Naive B cell (primary cell): ENCODE measurements at regions not wholly inside any gene's neighbourhood (a gene's known extent, or its start where the extent isn't known, plus 50 kb on each side); places are given as distances from the start of the nearest gene placed in this dataset.

ENCODE experiments used
- ATAC-seq, 2 donors: fragments of 150-1000 bp; cut with Tn5 transposase; 2 replicates each; pipeline ENCODE4 v1.10.0; 2021; ENCODE audit warnings: low read depth in 2 of 2, mild to moderate bottlenecking in 2 of 2, moderate library complexity in 2 of 2
- DNase-seq: peaks from one replicate; pipeline ENCODE4 v3.0.0; 2022
- H3K27ac Mint-ChIP-seq, 6 donors: one replicate each; pipeline ENCODE4 v1.8.0; 2020 to 2022; ENCODE audit warnings: mild to moderate bottlenecking in 6 of 6, mixed read lengths in 6 of 6, moderate library complexity in 5 of 6, inconsistent platforms in 2 of 6
- H3K27me3 Mint-ChIP-seq, 3 donors: one replicate each; pipeline ENCODE4 v1.8.0; 2021 to 2022; ENCODE audit warnings: mixed read lengths in 3 of 3, mild to moderate bottlenecking in 1 of 3
- H3K36me3 Mint-ChIP-seq, 2 donors: one replicate each; pipeline ENCODE4 v1.8.0; 2020 to 2022; ENCODE audit warnings: mixed read lengths in 2 of 2, inconsistent platforms in 1 of 2, mild to moderate bottlenecking in 1 of 2
- H3K4me1 Mint-ChIP-seq, 3 donors: one replicate each; pipeline ENCODE4 v1.8.0; 2020 to 2022; ENCODE audit warnings: mixed read lengths in 3 of 3, inconsistent platforms in 1 of 3, mild to moderate bottlenecking in 1 of 3, moderate library complexity in 1 of 3
- H3K4me3 Mint-ChIP-seq, 8 donors: one replicate each; pipeline ENCODE4 v1.8.0; 2020 to 2022; ENCODE audit warnings: mild to moderate bottlenecking in 8 of 8, mixed read lengths in 8 of 8, moderate library complexity in 8 of 8, inconsistent platforms in 2 of 8
- H3K9me3 Mint-ChIP-seq, 7 donors: one replicate each; pipeline ENCODE4 v1.8.0; 2020 to 2022; ENCODE audit warnings: mixed read lengths in 7 of 7, mild to moderate bottlenecking in 5 of 7, inconsistent platforms in 2 of 7, moderate library complexity in 1 of 7

DNA sequence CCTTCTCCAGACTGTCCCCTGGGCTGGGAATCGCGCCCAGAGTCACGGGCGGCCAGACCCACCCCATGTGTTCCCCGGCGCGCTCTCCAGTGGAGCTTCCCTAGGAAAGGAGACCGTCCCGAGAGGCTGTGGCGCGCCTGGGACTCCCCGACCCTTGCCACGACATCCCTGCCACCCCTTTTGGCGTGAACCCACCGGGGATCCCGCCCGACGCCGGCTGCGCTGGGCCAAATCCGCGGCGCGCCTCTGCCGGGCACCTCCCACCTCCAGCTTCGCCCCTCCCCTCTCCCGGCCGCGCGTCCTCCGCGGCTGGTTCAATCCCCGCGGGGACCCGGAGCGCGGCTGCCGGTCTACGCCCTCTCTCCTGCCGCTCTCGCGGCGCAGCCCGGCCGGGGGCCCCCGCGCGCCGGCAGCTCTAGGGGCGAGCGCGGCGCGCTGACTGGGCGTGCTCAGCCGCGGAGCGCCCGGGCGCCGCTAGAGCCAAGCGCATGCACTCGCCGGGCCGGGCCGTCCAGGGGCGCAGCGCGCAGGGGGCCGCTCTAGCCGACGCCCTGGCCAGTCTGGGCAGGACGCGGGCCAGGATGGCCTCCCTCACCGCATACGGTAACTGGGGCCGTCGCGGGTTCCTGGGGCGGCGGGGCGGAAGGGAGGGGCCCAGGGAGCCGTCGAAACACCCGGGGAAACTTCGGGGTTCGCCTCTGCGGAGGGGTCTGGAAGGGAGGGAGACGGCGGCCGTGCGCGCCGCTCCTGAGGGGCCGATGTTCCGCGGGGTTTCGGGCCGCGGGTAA lies 77.4 kb upstream of the ANO4 start:
- Mint-ChIP-seq H3K4me1 (peaks cover 0 to 6% (median 4%) of the 10 kb centered on the region in 3 donors), H3K9me3 (no peaks in the 10 kb centered on the region), H3K27ac (no peak overlapping the region), H3K36me3 (no peaks in the 10 kb centered on the region), H3K27me3 (peaks cover 59 to 60% (median 60%) of the 10 kb centered on the region in 3 donors), H3K4me3 (peak overlapping the region in 2 of 8 donors; percentile 21 to 40)
- no peak for ATAC-seq
- no peak for DNase-seq

DNA sequence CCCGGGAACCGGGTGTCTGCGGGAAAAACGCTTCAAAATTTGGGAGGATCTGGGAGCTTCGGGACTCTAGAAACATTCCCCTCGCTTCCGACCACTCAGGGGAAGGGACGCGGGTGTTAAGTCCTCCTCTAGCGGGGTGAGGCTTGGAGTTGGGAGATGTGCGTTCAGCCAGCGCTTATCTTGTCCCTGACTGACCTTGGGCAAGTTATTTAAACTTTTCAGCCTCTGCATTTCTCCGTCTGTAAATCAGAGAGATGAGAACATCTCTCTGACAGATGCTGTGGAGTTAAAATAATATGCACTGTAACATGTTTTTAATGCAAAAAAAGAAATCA lies 76.9 kb upstream of the ANO4 start:
- Mint-ChIP-seq H3K9me3 (no peaks in the 10 kb centered on the region), H3K27ac (no peak overlapping the region), H3K27me3 (peaks cover 59 to 66% (median 65%) of the 10 kb centered on the region in 3 donors), H3K36me3 (no peaks in the 10 kb centered on the region), H3K4me1 (peaks cover 0 to 6% (median 4%) of the 10 kb centered on the region in 3 donors), H3K4me3 (peak overlapping the region in 2 of 8 donors; percentile 27 to 52)
- ATAC-seq = no peak
- DNase-seq = no peak

DNA sequence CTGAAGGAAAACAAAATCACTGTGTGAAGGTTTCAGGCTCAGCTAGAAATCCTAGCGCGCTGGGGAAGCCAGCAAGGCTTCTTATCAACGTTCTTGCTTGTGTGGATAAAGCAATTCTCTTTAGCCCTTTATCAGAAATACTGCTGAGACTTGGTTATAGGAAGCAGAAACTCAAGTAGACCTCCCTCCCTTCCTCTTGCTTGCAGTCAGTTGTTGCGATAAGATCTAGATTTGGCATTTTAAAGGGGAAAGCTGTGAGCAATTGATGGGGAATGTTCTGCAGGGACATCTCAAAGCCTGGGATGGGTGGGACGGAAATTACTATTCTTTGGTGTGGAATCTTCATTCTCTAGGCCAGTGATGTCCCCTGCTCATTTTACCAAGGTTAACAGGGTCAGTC lies 76.4 kb upstream of the ANO4 start:
- DNase-seq (no peak), ATAC-seq (no peak)
- Mint-ChIP-seq H3K27me3 (peaks cover 55 to 67% (median 65%) of the 10 kb centered on the region in 3 donors), H3K36me3 (no peaks in the 10 kb centered on the region), H3K27ac (no peak overlapping the region), H3K4me1 (peaks cover 0 to 6% (median 4%) of the 10 kb centered on the region in 3 donors), H3K9me3 (no peaks in the 10 kb centered on the region), H3K4me3 (no peak overlapping the region)

DNA sequence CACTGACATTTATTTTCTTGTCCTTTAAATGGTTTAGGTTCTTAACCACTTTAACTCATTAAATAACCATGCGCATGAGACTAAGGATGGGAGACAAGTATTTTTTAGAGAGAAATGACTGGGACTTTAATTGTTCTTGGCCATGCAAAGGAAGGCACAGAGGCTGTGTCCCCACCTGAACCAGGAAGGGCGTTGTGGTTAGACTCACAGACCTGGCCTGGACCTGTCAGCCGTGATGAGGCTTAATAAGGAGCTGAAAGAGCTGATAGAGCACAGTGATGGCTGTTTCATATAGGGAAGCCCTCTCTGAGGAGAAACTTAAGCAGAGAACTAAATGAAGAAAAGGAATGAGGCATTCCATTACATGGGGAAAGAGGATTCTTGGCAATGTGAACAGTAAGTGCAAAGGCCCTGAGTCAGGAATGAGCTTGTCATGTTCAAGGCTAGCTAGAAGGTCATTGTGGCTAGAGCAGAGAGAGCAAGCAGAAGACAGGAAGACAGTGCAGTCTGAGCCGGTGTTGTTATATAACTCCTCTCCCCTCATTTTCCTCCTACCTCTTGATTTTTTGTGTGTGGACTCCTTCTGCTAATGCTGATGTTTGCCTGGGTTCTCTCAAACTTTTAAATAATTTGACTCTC lies 74.4 kb upstream of the ANO4 start:
- no peak overlapping the region for H3K27ac Mint-ChIP-seq
- DNase-seq (no peak), ATAC-seq (no peak)
- no peaks in the 10 kb centered on the region for H3K36me3 Mint-ChIP-seq
- peaks cover 52 to 67% (median 60%) of the 10 kb centered on the region in 3 donors for H3K27me3 Mint-ChIP-seq
- H3K4me3 Mint-ChIP-seq = no peak overlapping the region
- peaks cover 0 to 6% (median 4%) of the 10 kb centered on the region in 3 donors for H3K4me1 Mint-ChIP-seq
- H3K9me3 Mint-ChIP-seq = no peaks in the 10 kb centered on the region

DNA sequence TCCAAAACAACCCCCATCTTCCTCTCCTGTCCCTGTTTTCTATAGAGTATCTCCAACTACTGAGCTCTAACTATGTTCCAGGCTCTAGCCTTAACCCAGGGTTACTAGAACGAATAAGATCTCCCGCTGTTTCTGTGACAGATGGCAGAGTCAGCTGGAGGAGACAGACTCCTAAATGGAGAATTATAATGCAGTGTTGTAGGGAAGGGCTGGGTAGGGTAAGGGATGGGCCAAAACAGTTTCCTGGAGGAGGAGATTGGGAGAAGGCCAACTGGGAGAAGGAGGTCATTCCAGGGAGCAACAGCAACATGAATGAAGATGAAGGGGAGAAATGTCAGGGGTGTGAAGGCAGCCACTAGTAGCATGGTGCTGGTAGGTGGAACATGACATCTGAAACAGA lies 73.4 kb upstream of the ANO4 start:
- Mint-ChIP-seq H3K4me1 (peaks cover 0 to 6% (median 4%) of the 10 kb centered on the region in 3 donors), H3K27me3 (peaks cover 50 to 57% (median 56%) of the 10 kb centered on the region in 3 donors), H3K36me3 (no peaks in the 10 kb centered on the region), H3K27ac (no peak overlapping the region), H3K9me3 (no peaks in the 10 kb centered on the region), H3K4me3 (no peak overlapping the region)
- DNase-seq (no peak), ATAC-seq (no peak)

DNA sequence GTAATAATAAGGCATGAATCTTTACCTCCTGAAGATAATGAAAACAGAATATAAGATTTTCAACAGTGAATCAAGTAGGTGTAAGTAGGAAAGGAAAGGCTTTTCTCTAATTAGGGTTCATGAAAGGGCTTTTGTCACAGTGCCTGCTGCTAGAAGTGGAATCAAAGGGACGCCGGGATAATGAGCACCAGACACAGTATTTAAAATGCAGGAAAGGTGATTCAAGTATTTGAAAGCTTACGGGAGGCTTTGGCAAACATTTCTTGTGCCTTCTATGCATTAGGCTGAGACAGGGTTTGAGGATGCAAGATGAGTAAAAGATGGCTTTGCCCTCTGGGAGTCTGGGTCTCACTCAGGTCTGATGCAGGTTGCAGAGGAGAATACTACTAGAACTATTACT lies 70.5 kb upstream of the ANO4 start:
- Mint-ChIP-seq H3K9me3 (no peaks in the 10 kb centered on the region), H3K4me1 (no peaks in the 10 kb centered on the region), H3K36me3 (no peaks in the 10 kb centered on the region), H3K27ac (no peak overlapping the region), H3K4me3 (no peak overlapping the region), H3K27me3 (peaks cover 30 to 40% (median 34%) of the 10 kb centered on the region in 3 donors)
- ATAC-seq = no peak
- no peak for DNase-seq

DNA sequence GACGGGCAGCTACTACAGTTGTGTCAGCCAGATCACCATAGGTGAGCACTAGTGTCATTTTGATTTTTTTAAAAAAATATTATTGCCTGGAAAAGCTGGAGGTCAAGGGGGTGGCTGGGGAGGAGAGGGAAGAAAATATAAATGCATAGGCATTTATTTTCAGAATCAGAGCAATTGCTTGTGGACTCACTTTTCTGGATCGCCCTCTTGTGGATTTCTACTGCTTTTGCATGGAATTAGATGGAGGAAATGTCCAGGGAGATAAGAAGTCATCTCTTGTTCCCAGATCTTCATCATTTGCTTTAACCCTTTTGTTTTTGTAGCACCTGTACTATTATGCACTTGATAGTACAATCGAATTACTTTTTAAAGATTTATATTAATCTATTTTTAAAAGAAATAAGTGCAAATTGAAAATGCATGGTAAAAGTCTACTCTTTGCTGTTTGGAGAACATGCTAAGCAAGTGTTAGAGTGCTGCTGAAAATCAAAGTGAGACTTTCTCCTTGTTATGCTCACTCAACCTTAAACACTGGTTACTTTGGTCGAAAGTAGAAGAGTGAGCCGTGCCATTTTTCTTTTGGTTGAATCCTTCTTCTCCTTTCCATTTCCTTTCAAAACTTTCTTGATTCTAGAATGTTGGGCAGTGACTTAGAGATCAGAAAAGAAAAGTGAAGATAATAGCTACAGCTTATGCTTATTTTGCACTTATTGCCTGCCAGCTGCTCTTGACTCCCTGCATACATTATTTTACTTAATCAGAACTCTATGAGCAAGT lies 60.6 kb upstream of the ANO4 start:
- Mint-ChIP-seq H3K27me3 (peaks cover 33 to 53% (median 35%) of the 10 kb centered on the region in 3 donors), H3K27ac (no peak overlapping the region), H3K9me3 (peaks cover 0 to 6% (median 0%) of the 10 kb centered on the region in 7 donors), H3K36me3 (no peaks in the 10 kb centered on the region), H3K4me3 (no peak overlapping the region), H3K4me1 (no peaks in the 10 kb centered on the region)
- ATAC-seq = no peak
- no peak for DNase-seq

DNA sequence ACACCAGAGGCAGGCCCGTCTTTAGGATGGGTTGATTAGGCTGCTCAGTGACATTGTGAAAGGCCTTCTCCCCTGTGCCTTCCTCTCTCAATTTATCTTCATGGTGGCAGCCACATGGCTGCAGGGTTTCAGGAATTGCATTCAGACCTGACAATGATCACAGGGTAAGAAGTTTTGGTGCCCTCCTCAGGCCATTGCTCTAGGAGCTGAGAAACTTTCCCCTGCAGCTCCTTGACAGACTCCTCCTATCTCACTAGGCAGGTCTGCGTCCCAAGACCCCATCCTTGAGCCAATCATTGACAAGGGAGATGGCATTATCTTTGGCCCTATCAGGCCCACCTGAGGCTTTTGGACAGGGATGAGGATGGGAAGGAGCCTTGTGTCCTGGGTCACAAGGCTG lies 57.4 kb upstream of the ANO4 start:
- no peak overlapping the region for H3K27ac Mint-ChIP-seq
- no peak overlapping the region for H3K4me3 Mint-ChIP-seq
- H3K4me1 Mint-ChIP-seq = no peaks in the 10 kb centered on the region
- DNase-seq = no peak
- H3K27me3 Mint-ChIP-seq = peaks cover 25 to 44% (median 41%) of the 10 kb centered on the region in 3 donors
- no peak for ATAC-seq
- H3K9me3 Mint-ChIP-seq = peaks cover 0 to 6% (median 0%) of the 10 kb centered on the region in 7 donors
- no peaks in the 10 kb centered on the region for H3K36me3 Mint-ChIP-seq

DNA sequence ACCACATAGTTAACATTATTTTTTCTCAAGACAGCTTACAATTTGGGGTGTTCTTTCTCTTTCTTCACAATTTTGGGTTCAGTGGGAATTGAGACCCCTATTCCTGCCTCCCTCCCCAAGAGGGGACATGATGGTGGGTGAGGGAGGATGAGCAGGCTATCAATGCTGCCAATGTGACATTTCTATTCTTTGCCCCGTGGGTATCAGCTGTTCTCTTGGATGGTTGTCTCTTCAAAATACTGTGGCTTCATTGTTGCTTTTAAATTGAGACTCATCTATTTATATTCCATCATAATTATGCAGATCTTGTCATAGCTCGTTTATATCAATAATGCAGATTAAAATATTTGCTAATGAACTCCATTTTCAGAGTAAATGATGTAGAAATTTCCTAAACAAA lies 56.5 kb upstream of the ANO4 start:
- Mint-ChIP-seq H3K27ac (no peak overlapping the region), H3K4me3 (no peak overlapping the region), H3K36me3 (no peaks in the 10 kb centered on the region), H3K4me1 (no peaks in the 10 kb centered on the region), H3K27me3 (peaks cover 25 to 37% (median 31%) of the 10 kb centered on the region in 3 donors), H3K9me3 (peaks cover 0 to 6% (median 0%) of the 10 kb centered on the region in 7 donors)
- DNase-seq = no peak
- no peak for ATAC-seq

DNA sequence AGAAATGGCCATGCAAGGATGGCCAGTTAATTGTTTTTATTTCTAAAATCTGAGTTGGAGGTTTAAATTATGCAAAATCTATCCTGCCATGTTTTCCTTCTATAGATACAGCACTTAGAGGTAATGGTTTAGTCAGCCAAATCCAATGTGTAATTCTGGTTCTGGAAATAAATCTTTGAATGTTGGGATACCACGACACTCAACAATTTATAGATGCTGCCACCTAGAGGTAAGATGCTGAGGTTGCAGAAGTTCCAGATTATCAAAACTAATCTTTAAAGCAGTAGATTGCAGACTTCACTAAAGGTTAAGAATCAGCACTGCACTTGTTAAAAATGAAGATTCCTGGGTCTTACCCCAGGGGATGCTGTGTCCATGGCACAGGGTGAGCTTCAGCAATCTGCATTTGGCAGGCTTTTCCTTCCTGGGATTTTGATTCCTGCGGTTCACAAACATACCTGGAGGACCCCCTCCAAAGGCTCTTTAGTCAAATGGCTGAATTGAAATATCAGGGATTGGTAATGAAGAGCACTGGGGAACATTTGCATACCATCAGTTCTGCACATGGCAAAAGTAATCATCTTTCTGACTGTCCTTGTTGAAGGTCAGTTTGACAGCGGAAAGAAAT lies 53.4 kb upstream of the ANO4 start:
- Mint-ChIP-seq H3K4me3 (no peak overlapping the region), H3K27ac (no peak overlapping the region)

DNA sequence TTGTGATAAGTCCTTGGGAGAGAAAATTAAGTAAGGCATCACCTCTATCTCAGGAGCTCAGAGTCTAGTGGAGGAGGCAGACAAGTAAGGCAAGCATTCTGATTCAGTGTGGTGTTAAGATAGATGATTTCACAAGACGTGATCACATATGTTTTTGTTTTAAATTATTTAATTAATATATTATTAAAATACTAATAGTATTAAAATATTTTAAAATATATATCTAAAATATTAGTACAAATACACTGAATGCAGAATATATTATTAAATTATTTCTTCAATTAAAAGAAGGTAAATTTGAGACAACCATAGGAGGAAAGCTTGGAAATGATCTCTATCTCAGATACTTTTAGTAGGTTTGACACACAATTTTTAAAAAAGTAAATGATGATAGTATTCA lies 51.5 kb upstream of the ANO4 start:
- H3K27ac Mint-ChIP-seq = no peak overlapping the region
- no peak overlapping the region for H3K4me3 Mint-ChIP-seq
- H3K27me3 Mint-ChIP-seq = peaks cover 5 to 11% (median 8%) of the 10 kb centered on the region in 3 donors
- no peak for ATAC-seq
- no peak for DNase-seq
- H3K36me3 Mint-ChIP-seq = peaks cover 0 to 9% of the 10 kb centered on the region in 2 donors
- no peaks in the 10 kb centered on the region for H3K4me1 Mint-ChIP-seq
- H3K9me3 Mint-ChIP-seq = peaks cover 0 to 21% (median 11%) of the 10 kb centered on the region in 7 donors

More for the DNA sequence above, 53.4 kb upstream of the ANO4 start:
- Mint-ChIP-seq H3K9me3 (peaks cover 0 to 21% (median 11%) of the 10 kb centered on the region in 7 donors), H3K36me3 (peaks cover 0 to 9% of the 10 kb centered on the region in 2 donors), H3K27me3 (peaks cover 16 to 25% (median 17%) of the 10 kb centered on the region in 3 donors), H3K4me1 (no peaks in the 10 kb centered on the region)
- DNase-seq (no peak), ATAC-seq (no peak)
